NCI-H82 (cell line): ENCODE measurements at regions not wholly inside any gene's neighbourhood (a gene's known extent, or its start where the extent isn't known, plus 50 kb on each side); places are given as distances from the start of the nearest gene placed in this dataset.
"Not testable (repeated sequence)": the region's sequence is repeated elsewhere in the genome, so short reads cannot be mapped to it uniquely, and the experiment has no call there.

Source experiments
- DNase-seq: peaks from one replicate; lab custom pipeline; 2025; lab: John Stamatoyannopoulos, UW

DNA sequence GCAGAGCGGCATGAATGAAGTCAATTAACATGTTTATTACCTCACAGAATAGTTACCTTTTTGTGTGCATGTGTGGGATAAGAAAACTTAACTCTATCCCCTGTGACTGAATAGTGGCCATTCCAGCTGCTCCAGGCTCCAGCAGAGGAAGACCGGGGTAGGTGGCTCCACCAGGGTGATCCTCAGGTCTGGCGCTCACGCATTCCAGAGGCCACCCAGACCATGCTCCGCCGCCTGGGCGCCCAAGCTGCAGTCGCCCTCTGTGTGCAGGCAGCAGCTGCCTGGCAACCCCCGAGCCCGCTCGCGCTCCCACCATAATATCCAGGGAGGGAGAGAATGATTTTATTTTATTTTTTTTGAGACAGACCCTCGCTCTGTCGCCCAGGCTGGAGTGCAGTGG is 1474.5 kb upstream of the TPTE start:
- DNase-seq: not testable (repeated sequence)

DNA sequence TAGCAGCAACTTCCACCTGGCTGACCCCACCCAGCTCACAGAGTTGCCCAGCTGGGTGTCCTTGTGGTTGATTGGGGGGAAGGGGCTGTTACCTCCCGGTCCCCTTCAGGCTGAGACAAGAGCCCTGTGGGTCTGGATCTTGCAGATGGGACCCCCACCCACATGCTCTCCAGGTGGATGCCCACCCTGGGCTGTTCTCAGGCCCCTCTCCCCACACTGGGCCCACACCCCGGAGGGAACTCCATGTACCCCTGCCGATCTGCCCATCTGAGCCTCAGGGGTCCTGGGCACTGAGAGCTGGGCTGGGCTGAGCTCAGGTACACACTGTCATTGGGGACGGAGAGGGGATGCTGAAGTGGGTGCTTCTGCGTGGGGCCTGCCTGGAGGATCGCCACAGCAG is 1453.9 kb upstream of the TPTE start:
- not testable (repeated sequence) for DNase-seq

DNA sequence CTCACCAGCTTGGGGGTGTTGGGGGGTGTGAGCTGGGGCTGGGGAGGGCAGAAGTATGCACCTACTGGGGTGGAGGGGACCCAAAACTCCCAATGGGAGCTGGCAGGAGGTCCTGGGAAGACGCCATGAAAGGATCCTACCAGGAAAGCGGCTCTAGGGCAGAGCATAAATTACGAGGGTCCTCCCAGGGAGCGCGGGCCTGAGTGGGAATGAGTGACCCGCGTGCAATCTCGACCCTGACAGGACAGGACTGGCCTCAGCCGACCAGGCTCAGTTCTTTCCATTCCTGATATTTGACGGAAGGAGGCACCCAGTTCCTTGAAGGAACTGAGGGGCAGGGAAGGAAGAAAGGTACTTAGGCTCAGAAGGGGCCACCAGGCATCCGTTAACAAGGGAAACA is 1452.8 kb upstream of the TPTE start:
- DNase-seq: not testable (repeated sequence)

DNA sequence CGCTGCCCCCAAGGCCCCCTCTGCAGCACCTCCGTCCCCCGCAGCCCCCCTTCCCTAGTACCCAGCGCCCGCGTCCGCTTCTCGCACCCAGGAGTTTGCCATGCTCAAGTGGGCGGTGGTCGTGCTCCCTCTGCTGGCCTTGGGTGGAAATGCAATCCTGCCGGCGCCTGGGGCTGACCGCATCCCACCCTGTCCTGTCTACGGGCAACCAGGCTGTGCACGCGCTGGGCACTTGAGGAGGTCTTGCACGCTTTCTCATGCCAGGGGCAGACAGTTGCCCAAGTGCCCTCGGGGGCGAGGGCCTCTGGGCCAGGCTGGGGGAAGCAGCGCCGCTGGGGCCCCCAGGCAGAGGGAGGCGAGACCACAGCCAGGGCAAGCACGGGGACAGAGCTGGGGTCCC is 1450.7 kb upstream of the TPTE start:
- DNase-seq: peak; percentile 40

DNA sequence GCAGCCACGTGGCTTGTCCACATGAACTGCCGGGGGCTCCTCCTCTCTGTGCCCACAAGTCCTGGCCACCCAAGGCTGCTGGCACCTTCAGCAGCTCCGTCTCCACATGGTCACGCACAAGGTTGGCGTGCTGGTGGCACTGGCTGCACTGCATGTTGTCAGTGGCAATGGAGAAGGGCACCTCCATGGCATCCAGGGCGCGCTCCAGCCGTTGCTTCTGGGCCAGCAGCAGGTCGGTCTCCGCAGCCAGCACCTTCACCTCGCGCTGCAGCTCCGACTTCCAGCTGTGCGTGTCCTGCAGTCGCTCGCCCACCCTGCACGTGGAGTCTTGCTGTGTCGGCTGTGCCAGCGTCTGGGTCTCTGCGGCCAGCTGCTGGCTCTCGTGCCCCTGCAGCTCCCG is 1448.4 kb upstream of the TPTE start:
- DNase-seq: not testable (repeated sequence)

DNA sequence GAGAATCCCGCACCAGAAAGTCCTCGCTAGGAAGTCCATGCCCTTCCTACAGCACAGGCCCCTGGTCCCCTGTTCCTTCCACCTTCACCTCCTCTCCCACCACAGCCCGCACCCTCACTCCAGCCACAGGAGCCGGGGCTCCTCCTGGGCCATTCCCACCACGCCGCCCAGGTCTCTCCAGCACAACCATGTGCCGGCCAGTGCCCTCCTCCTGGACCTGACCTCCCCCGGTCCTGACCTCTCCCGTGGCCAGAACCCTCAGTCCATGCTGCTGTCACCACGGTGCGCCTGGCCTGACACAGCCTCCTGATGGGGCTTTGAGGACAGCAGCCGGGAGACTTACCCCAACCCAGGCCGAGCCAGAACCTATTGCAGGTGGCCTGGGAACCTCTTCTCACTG is 1446.6 kb upstream of the TPTE start:
- DNase-seq: not testable (repeated sequence)

DNA sequence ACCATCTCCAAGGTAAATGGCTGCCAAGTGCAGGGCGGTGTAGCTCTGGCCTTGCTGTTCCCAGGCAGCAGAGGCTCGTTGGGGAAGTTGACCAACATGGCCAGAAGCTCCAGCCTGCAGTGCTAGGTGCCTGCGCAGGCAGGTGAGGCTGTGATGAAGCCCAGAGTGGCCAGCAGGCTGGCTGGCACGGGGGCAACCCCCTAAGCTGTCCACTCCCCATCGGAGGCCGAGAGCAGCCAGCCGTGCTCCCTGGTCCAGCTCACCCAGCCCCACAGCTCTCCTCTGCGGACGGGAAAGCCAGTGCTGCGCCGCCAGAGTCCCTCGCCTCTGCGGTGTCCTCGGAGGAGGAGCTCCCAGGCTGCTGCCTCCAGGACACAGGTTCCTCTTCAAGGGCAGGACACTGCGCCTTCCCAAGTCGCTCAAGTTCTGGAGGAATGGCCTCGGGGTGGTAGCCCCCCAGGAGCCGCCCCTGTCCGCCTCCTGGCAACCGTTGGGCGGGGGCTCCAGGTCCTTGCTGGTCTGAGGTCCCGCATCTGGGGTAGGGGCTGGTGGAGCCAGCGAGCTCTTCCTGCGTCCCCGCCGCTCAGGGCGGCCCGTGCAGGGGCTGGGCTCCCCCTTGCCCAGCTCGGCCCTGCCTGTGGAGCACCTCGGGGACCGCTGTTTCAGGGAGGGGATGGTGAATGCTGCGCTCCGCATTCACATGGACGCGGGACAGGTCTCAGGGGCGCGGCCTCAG is 1438.1 kb upstream of the TPTE start:
- not testable (repeated sequence) for DNase-seq

DNA sequence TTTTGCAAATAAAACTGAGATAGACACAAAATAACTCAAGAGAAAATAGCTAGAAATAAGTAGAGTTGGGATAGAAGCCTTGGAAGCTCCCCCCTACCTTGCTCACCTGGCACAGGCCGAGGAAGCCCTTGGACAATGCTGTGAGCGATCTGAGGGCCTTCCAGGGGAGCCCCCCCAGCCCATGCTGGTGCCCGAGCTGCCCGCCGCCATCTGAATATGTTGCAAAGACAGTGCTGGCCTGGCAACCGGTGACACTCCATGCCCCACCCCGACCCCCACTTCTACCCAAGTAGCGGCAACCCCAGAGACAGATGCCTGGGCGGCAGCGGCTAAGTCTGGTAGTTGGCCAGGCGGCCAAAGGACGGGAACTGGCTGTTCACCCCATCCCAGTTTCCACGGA is 1435.1 kb upstream of the TPTE start:
- DNase-seq: not testable (repeated sequence)

DNA sequence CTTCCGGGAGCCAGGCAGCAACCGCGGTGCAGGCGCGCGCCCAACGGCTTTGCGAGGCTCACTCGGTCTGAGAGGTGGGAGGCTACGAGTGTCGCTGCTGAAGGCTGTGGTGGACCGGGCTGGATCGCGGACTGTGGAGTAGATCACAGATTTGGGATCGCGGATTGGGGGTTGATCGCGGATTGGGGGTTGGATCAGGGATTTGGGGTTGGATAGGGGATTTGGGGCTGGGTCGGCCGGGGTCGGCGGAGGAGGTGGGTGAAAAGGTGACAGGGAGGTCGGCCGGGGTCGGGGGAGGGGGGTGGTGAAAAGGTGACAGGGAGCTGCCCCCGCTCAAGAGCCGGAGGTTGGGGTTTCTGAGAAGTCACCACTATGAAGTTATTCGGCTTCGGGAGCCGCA is 1433.6 kb upstream of the TPTE start:
- not testable (repeated sequence) for DNase-seq

DNA sequence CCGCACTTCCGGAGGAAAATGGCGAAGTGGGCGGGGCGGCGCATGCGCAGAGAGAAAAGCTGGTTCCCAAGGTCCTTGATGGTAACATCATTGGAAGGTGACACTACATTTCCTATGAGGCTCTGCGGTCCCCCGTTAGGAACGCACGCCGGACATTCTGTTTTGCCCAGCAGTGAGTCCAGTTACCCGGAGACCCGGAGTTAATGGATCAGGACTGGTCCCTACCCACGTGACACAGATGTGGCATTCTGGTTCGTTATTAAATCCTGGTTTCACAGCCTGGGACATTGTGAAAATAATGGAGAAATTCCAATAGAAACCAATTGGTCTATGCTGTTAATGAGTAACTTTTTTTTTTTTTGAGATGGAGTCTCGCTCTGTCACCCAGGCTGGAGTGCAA is 1391.6 kb upstream of the TPTE start:
- DNase-seq: not testable (repeated sequence)

DNA sequence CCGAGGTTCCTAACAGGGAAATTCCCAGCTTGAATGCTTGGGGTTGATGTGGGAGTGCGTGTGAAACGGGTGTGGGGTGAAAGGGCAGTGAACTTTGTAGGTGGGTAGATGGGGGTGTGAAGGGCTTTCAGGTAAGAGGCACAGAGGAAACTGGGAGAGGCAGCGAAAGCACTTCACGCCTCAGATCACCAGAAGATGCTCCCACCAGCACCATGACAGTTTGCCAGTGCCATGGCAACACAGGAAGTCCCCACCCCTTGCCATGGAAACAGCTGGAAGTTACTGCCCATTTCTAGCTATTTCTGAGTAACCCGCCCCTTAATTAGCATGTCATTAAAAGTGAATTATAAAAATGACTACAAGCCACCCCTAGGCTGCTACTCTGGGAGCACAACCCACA is 1390.6 kb upstream of the TPTE start:
- DNase-seq: not testable (repeated sequence)
